ENCODE measurements at regions not wholly inside any gene's neighbourhood (a gene's known extent, or its start where the extent isn't known, plus 50 kb on each side); places are given as distances from the start of the nearest gene placed in this dataset.

DNA sequence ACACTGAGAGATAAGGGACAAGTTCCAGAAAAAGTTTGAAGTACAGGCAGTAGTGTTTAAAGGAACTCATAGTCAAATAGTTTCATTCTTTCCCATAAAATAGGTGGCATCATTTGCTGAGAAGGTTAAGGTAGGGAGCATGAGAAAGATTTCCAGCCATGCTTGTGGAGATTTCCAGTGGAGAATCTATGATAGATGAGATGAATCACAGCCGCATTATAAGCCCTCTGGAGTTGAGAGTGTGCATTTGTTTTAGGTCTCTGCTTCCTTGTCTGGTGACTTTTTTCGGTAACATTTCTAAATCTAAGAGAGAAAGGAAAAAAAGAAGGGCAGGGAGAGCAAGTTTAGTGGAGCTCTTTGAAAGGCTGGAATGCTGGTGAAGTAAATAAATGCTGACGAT is 108.7 kb downstream of the DISP1 start:
- Histone ChIP-seq H3K4me1 (peaks cover 27% of the 10 kb centered on the region), H3K9me3 (no peaks in the 10 kb centered on the region), H3K36me3 (no peaks in the 10 kb centered on the region), H3K4me3 (no peak overlapping the region), H3K27ac (no peak overlapping the region), H3K27me3 (no peaks in the 10 kb centered on the region)
- intact Hi-C loops (cut with DNase I): no loop called here
- DNase-seq (ENCODE audit: extremely low spot score in 2 of 2): no peak
- TF ChIP-seq POLR2AphosphoS5 (IDR thresholded peaks at IDR 0.05; ENCODE audit: insufficient read depth in 1 of 2, low read depth in 1 of 2) (no peak), POLR2A (IDR thresholded peaks at IDR 0.05) (no peak)

DNA sequence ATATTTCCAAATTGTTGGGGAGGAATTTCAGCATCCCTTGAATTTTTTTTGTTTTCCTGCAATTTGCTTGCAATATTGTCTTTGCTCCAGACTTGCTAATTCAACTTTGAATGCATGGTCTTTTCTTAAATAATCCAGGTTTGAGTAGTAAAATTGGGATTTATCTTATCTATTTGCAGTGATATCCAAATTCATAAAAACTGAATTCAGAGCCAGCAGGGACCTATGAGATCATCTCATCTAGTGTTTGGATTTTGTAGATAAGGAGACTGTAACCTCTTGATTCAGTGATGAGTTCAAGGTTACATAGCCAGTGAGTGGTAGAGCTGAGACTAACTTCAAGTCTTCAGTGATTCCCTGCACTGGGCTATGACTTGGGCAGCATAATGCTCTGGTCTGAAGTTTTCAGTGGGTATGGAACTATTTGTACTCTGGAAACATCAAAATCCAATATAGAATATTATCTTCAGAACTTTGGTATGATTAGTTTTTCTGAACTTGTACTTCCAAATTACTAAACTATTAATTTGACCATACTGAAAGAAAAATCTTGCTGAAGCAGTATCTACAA is 109.4 kb downstream of the DISP1 start:
- no peaks in the 10 kb centered on the region for H3K36me3 ChIP-seq
- H3K4me1 ChIP-seq: peaks cover 30% of the 10 kb centered on the region
- H3K27ac ChIP-seq: no peak overlapping the region
- intact Hi-C loops (cut with DNase I): no loop called here
- H3K4me3 ChIP-seq: no peak overlapping the region
- TF ChIP-seq POLR2A (IDR thresholded peaks at IDR 0.05): no peak
- TF ChIP-seq, protein P1, sequence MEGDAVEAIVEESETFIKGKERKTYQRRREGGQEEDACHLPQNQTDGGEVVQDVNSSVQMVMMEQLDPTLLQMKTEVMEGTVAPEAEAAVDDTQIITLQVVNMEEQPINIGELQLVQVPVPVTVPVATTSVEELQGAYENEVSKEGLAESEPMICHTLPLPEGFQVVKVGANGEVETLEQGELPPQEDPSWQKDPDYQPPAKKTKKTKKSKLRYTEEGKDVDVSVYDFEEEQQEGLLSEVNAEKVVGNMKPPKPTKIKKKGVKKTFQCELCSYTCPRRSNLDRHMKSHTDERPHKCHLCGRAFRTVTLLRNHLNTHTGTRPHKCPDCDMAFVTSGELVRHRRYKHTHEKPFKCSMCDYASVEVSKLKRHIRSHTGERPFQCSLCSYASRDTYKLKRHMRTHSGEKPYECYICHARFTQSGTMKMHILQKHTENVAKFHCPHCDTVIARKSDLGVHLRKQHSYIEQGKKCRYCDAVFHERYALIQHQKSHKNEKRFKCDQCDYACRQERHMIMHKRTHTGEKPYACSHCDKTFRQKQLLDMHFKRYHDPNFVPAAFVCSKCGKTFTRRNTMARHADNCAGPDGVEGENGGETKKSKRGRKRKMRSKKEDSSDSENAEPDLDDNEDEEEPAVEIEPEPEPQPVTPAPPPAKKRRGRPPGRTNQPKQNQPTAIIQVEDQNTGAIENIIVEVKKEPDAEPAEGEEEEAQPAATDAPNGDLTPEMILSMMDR (IDR thresholded peaks at IDR 0.05): no peak
- TF ChIP-seq POLR2AphosphoS5 (IDR thresholded peaks at IDR 0.05; ENCODE audit: insufficient read depth in 1 of 2, low read depth in 1 of 2): no peak
- no peaks in the 10 kb centered on the region for H3K9me3 ChIP-seq
- no peaks in the 10 kb centered on the region for H3K27me3 ChIP-seq
- DNase-seq (ENCODE audit: extremely low spot score in 2 of 2): no peak

DNA sequence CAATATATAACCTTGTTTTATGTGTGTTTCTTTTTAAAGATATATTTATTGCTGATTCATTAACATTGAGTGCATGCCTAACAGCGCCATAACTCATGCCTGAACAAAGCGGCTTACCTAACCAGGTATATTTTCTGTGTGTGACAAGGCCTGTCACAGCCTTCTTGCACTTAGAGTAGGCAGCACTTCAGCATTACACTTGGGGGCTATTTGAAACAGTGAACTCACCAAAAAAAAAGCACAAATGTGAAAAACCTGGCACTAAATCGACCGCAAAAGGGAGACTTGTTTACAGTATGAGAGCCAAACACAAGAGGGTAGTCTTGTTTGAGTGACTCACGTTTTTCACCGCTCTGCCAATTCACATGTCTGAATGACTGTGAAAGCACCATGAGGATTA is 111.7 kb downstream of the DISP1 start:
- Histone ChIP-seq H3K27me3 (no peaks in the 10 kb centered on the region), H3K36me3 (no peaks in the 10 kb centered on the region), H3K4me3 (no peak overlapping the region), H3K4me1 (peaks cover 44% of the 10 kb centered on the region), H3K9me3 (no peaks in the 10 kb centered on the region), H3K27ac (no peak overlapping the region)
- no peak for TF ChIP-seq POLR2A (IDR thresholded peaks at IDR 0.05)
- TF ChIP-seq, protein P1 (IDR thresholded peaks at IDR 0.05): no peak
- TF ChIP-seq POLR2AphosphoS5 (IDR thresholded peaks at IDR 0.05; ENCODE audit: insufficient read depth in 1 of 2, low read depth in 1 of 2): peak in 1 of 2 donors; percentile 8
- intact Hi-C loops (cut with DNase I): no loop called here
- no peak for DNase-seq (ENCODE audit: extremely low spot score in 2 of 2)

DNA sequence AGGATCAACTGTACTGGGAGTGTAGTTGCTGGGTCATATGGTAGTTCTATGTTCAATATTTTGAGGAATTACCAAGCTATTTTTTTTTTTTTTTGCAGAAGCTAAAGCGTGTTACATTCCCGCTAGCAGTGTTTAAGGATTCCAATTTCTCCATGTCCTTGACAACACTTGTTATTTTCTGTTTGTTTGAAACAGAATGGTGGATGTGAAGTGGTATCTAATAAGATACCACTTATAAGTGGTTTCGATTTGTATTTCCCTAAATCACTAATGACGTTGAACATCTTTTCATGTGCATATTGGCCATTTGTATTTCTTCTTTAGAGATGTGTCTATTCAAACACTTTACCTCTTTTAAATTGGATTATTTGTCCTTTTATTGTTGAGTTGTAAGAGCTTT is 112.2 kb downstream of the DISP1 start:
- H3K27ac ChIP-seq: no peak overlapping the region
- DNase-seq (ENCODE audit: extremely low spot score in 2 of 2): no peak
- H3K9me3 ChIP-seq: no peaks in the 10 kb centered on the region
- intact Hi-C loops (cut with DNase I): no loop called here
- H3K4me1 ChIP-seq: peaks cover 48% of the 10 kb centered on the region
- no peaks in the 10 kb centered on the region for H3K36me3 ChIP-seq
- no peaks in the 10 kb centered on the region for H3K27me3 ChIP-seq
- TF ChIP-seq POLR2AphosphoS5 (IDR thresholded peaks at IDR 0.05; ENCODE audit: insufficient read depth in 1 of 2, low read depth in 1 of 2) (no peak), POLR2A (IDR thresholded peaks at IDR 0.05) (no peak)
- TF ChIP-seq, protein P1 (IDR thresholded peaks at IDR 0.05): no peak
- no peak overlapping the region for H3K4me3 ChIP-seq

DNA sequence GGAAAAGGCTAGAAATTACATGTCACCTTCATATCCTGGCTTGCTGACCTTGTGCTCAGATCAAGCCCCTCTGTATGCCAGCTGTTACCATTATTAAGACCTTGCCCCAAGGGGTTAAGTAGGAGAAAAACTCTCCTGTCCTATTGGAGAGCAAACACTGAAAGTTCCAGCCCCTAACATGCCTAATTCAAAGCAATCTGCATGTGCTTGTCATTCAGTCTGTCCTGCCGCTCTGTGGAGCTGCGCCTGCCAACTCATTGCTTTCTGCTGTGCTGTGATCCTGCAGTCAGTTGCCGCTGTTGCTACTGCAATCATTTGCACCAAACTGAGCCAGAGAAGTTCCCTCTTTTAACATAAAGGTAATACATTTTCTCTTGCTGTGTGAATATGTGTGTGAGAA is 113.4 kb downstream of the DISP1 start:
- Histone ChIP-seq H3K9me3 (no peaks in the 10 kb centered on the region), H3K4me3 (peak overlapping the region in 1 of 2 donors; percentile 0), H3K27me3 (no peaks in the 10 kb centered on the region), H3K27ac (peak overlapping the region; percentile 3), H3K4me1 (peaks cover 48% of the 10 kb centered on the region), H3K36me3 (no peaks in the 10 kb centered on the region)
- DNase-seq (ENCODE audit: extremely low spot score in 2 of 2): no peak
- TF ChIP-seq POLR2A (IDR thresholded peaks at IDR 0.05) (no peak), POLR2AphosphoS5 (IDR thresholded peaks at IDR 0.05; ENCODE audit: insufficient read depth in 1 of 2, low read depth in 1 of 2) (no peak)
- TF ChIP-seq, protein P1 (IDR thresholded peaks at IDR 0.05): no peak
- intact Hi-C loops (cut with DNase I): no loop called here

Measured in vagina (tissue), 2 donors.